Transverse colon (tissue), 4 donors: ENCODE measurements at regions not wholly inside any gene's neighbourhood (a gene's known extent, or its start where the extent isn't known, plus 50 kb on each side); places are given as distances from the start of the nearest gene placed in this dataset.

ENCODE experiments used
- DNase-seq: peaks from one replicate; pipeline ENCODE4 v3.0.0-alpha.2; 2019
- H3K27ac ChIP-seq, 4 donors: fragments of 200-600 bp; sonication (generic); 2 replicates each; pipeline ENCODE4 v1.5.1; 2016 to 2018; ENCODE audit warnings: inconsistent platforms in 4 of 4
- H3K27me3 ChIP-seq: fragments of 200-600 bp; sonication (generic); 2 replicates; pipeline ENCODE4 v1.5.1; 2017; ENCODE audit warnings: inconsistent platforms
- H3K36me3 ChIP-seq, 4 donors: fragments of 200-600 bp; sonication (generic); 2 replicates each; pipeline ENCODE4 v1.5.1; 2017 to 2019; ENCODE audit warnings: inconsistent platforms in 4 of 4
- H3K4me1 ChIP-seq, 4 donors: fragments of 200-600 bp; sonication (generic); 2 replicates each; pipeline ENCODE4 v1.5.1; 2017 to 2020; ENCODE audit warnings: inconsistent platforms in 4 of 4
- H3K4me3 ChIP-seq, 4 donors: fragments of 200-600 bp; sonication (generic); 1 replicate in 1 of 4; 2 replicates in 3 of 4; pipeline versions ENCODE4 v1.5.1 to v1.6.1; 2017 to 2019; ENCODE audit warnings: inconsistent platforms in 4 of 4
- H3K9me3 ChIP-seq, 2 donors: fragments of 200-600 bp; sonication (generic); 2 replicates each; pipeline ENCODE4 v1.5.1; 2017 to 2019; ENCODE audit warnings: inconsistent platforms in 2 of 2
- CTCF ChIP-seq, 5 experiments: fragments of 200-600 bp in 3 of 5; fragments of 450-650 bp in 2 of 5; sonication (generic) in 3 of 5; IDR thresholded peaks; 1 replicate in 2 of 5; 2 replicates in 3 of 5; pipeline ENCODE4 v1.5.1; 2016 to 2017; ENCODE audit warnings: antibody characterized with exemption in 5 of 5, inconsistent platforms in 3 of 5, mild to moderate bottlenecking in 2 of 5, moderate library complexity in 1 of 5
- EP300 ChIP-seq: sonication (generic); formaldehyde crosslinking; IDR thresholded peaks from one replicate; pipeline ENCODE4 v1.6.1; 2017; ENCODE audit warnings: antibody characterized with exemption, low read depth
- POLR2A ChIP-seq: fragments of 450-650 bp; IDR thresholded peaks from one replicate; pipeline ENCODE4 v1.6.1; 2016; ENCODE audit warnings: antibody characterized with exemption, mild to moderate bottlenecking, moderate library complexity
- POLR2AphosphoS5 ChIP-seq, 3 donors: sonication (generic); formaldehyde crosslinking; IDR thresholded peaks; one replicate each; pipeline ENCODE4 v1.6.1; 2016; ENCODE audit warnings: antibody characterized with exemption in 3 of 3
- WGBS, 2 donors: methylation state at CpG; one replicate each; pipeline ENCODE4 v1.1.5; 2018; ENCODE audit warnings: low coverage in 1 of 2; 5-methylcytosine and 5-hydroxymethylcytosine counted together
- in situ Hi-C, 4 donors: fragments of 200-750 bp; cut with MboI; loops; one replicate each; pipeline versions ENCODE4 v1.15.0 to v1.15.1; 2017; ENCODE audit warnings: low sequenced_read_pairs in 3 of 4, low pct_ligation_motif_present in 1 of 4, low pct_unique_long_range_greater_than_20kb in 1 of 4
- intact Hi-C: fragments of 100-400 bp; cut with DNase I; formaldehyde crosslinking; loops from one replicate; pipeline ENCODE4 v1.15.1; 2023; ENCODE audit warnings: low total_unique reads

GRCh38 chr5:100479079-100479688 lies 56.0 kb upstream of the FAM174A start:
- DNase-seq: no peak
- in situ Hi-C loops (no loop called here), intact Hi-C loops (no loop called here)
- no peak for TF ChIP-seq EP300
- peak; percentile 24 to 40 (median 35) for TF ChIP-seq CTCF (IDR thresholded peaks at IDR 0.05)
- no peak for TF ChIP-seq POLR2AphosphoS5 (IDR thresholded peaks at IDR 0.05)
- TF ChIP-seq POLR2A: no peak
- Histone ChIP-seq H3K27ac (no peak overlapping the region), H3K4me3 (no peak overlapping the region), H3K9me3 (no peaks in the 10 kb centered on the region), H3K36me3 (no peaks in the 10 kb centered on the region), H3K4me1 (no peaks in the 10 kb centered on the region), H3K27me3 (no peaks in the 10 kb centered on the region)
- 54 to 59% methylated on average over 3 of the region's 3 CpGs for WGBS, 2 donors

- Histone ChIP-seq H3K9me3 (no peaks in the 10 kb centered on the region), H3K27ac (no peak overlapping the region), H3K36me3 (no peaks in the 10 kb centered on the region), H3K27me3 (no peaks in the 10 kb centered on the region), H3K4me1 (no peaks in the 10 kb centered on the region), H3K4me3 (no peak overlapping the region)
- in situ Hi-C loops: no loop called here
- intact Hi-C loops: no loop called here
- WGBS, 2 donors: 96 to 97% methylated on average over 2 of the region's 2 CpGs
- no peak for TF ChIP-seq EP300
- TF ChIP-seq POLR2A: no peak
- TF ChIP-seq POLR2AphosphoS5 (IDR thresholded peaks at IDR 0.05): no peak
- TF ChIP-seq CTCF (IDR thresholded peaks at IDR 0.05): no peak
- DNase-seq: no peak
Observed at GRCh38 chr5:100472091-100472490, 63.1 kb upstream of the FAM174A start.

- Histone ChIP-seq H3K4me1 (no peaks in the 10 kb centered on the region), H3K27ac (no peak overlapping the region), H3K36me3 (no peaks in the 10 kb centered on the region), H3K4me3 (no peak overlapping the region), H3K27me3 (no peaks in the 10 kb centered on the region), H3K9me3 (no peaks in the 10 kb centered on the region)
- in situ Hi-C loops: no loop called here
- no peak for DNase-seq
- intact Hi-C loops: no loop called here
- no peak for TF ChIP-seq POLR2AphosphoS5 (IDR thresholded peaks at IDR 0.05)
- TF ChIP-seq POLR2A: no peak
- TF ChIP-seq EP300: no peak
- TF ChIP-seq CTCF (IDR thresholded peaks at IDR 0.05): no peak
Observed at GRCh38 chr5:100469767-100470166, 65.4 kb upstream of the FAM174A start.

GRCh38 chr5:100464418-100464817 lies 70.8 kb upstream of the FAM174A start:
- in situ Hi-C loops: no loop called here

More at GRCh38 chr5:100464418-100464817, 70.8 kb upstream of the FAM174A start:
- WGBS, 2 donors: 87 to 90% methylated on average over 2 of the region's 2 CpGs
- no peak for DNase-seq
- Histone ChIP-seq H3K27ac (no peak overlapping the region), H3K9me3 (no peaks in the 10 kb centered on the region), H3K4me3 (no peak overlapping the region), H3K4me1 (no peaks in the 10 kb centered on the region), H3K27me3 (no peaks in the 10 kb centered on the region), H3K36me3 (no peaks in the 10 kb centered on the region)
- TF ChIP-seq POLR2AphosphoS5 (IDR thresholded peaks at IDR 0.05) (no peak), CTCF (IDR thresholded peaks at IDR 0.05) (no peak), EP300 (no peak), POLR2A (no peak)
- intact Hi-C loops: no loop called here
